ENCODE measurements at regions not wholly inside any gene's neighbourhood (a gene's known extent, or its start where the extent isn't known, plus 50 kb on each side); places are given as distances from the start of the nearest gene placed in this dataset.

- no peak overlapping the region for H3K4me3 ChIP-seq (ENCODE audit: low read depth in 1 of 2, low read length in 2 of 2)
- no peak overlapping the region for H3K9ac ChIP-seq (ENCODE audit: low read depth, low read length)
- H3K4me1 ChIP-seq (ENCODE audit: insufficient read depth, low read length), result no peaks in the 10 kb centered on the region
- no peak overlapping the region for H3K27ac ChIP-seq (ENCODE audit: low read length)
- DNase-seq (no peak), ATAC-seq (ENCODE audit: insufficient read depth, low read depth) (no peak)
- H4K20me1 ChIP-seq (ENCODE audit: insufficient read depth, low read length), result peaks cover 6% of the 10 kb centered on the region; the same call in 1 of the 2 replicates
- no peak for TF ChIP-seq EZH2 (IDR thresholded peaks at IDR 0.05; ENCODE audit: borderline replicate concordance, low read depth, low read length, severe bottlenecking)
- TF ChIP-seq CTCF (IDR thresholded peaks at IDR 0.05; ENCODE audit: borderline replicate concordance, extremely low read depth, low read length, poor library complexity, severe bottlenecking), result no peak
- H2AFZ ChIP-seq (ENCODE audit: low read depth, low read length), result no peak overlapping the region
- no peak overlapping the region for H3K4me2 ChIP-seq (ENCODE audit: insufficient read depth, low read length)
- no peaks in the 10 kb centered on the region for H3K9me3 ChIP-seq (ENCODE audit: insufficient read depth, low read length, severe bottlenecking)
- H3K79me2 ChIP-seq (ENCODE audit: insufficient read depth, low read length), result no peaks in the 10 kb centered on the region
- no peaks in the 10 kb centered on the region for H3K36me3 ChIP-seq (ENCODE audit: insufficient read depth, low read length)
- no peaks in the 10 kb centered on the region for H3K27me3 ChIP-seq (ENCODE audit: insufficient read depth, low read length, poor library complexity)
These were observed 291.4 kb downstream of the CTTN start for GRCh38 chr11:70689764-70690163.

DNA sequence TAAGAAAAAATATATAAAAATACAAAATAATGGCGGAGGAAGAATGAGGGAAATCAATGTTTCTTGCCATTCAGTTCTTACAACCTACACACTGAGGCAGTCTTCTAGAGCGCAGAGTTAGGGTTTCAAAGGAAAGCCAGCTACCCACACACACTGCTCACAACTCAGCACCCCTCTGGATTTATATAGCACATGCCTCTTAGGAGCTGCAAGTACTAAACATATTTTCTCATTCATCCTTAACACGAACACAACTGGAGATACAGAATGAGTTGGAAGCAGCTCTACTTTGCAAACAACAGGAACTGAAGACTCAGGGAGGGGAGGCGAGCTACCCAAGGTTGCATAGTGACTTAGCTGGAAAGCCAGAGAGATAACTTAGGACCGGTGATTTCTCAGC, 293.8 kb downstream of the CTTN start:
- Histone ChIP-seq H2AFZ (ENCODE audit: low read depth, low read length) (no peak overlapping the region), H3K4me2 (ENCODE audit: insufficient read depth, low read length) (no peak overlapping the region), H3K27ac (ENCODE audit: low read length) (no peak overlapping the region), H3K36me3 (ENCODE audit: insufficient read depth, low read length) (no peaks in the 10 kb centered on the region), H3K4me3 (ENCODE audit: low read depth in 1 of 2, low read length in 2 of 2) (no peak overlapping the region), H4K20me1 (ENCODE audit: insufficient read depth, low read length) (no peaks in the 10 kb centered on the region), H3K4me1 (ENCODE audit: insufficient read depth, low read length) (no peaks in the 10 kb centered on the region), H3K27me3 (ENCODE audit: insufficient read depth, low read length, poor library complexity) (no peaks in the 10 kb centered on the region), H3K9me3 (ENCODE audit: insufficient read depth, low read length, severe bottlenecking) (no peaks in the 10 kb centered on the region), H3K9ac (ENCODE audit: low read depth, low read length) (no peak overlapping the region), H3K79me2 (ENCODE audit: insufficient read depth, low read length) (no peaks in the 10 kb centered on the region)
- TF ChIP-seq CTCF (IDR thresholded peaks at IDR 0.05; ENCODE audit: borderline replicate concordance, extremely low read depth, low read length, poor library complexity, severe bottlenecking) (no peak), EZH2 (IDR thresholded peaks at IDR 0.05; ENCODE audit: borderline replicate concordance, low read depth, low read length, severe bottlenecking) (no peak)
- DNase-seq, result no peak
- ATAC-seq (ENCODE audit: insufficient read depth, low read depth), result no peak

GRCh38 chr11:70694371-70694770, 296.0 kb downstream of the CTTN start:
- H3K27ac ChIP-seq (ENCODE audit: low read length), result no peak overlapping the region
- no peak overlapping the region for H2AFZ ChIP-seq (ENCODE audit: low read depth, low read length)
- no peaks in the 10 kb centered on the region for H3K4me1 ChIP-seq (ENCODE audit: insufficient read depth, low read length)
- no peaks in the 10 kb centered on the region for H3K9me3 ChIP-seq (ENCODE audit: insufficient read depth, low read length, severe bottlenecking)
- no peak for ATAC-seq (ENCODE audit: insufficient read depth, low read depth)
- TF ChIP-seq CTCF (IDR thresholded peaks at IDR 0.05; ENCODE audit: borderline replicate concordance, extremely low read depth, low read length, poor library complexity, severe bottlenecking) (no peak), EZH2 (IDR thresholded peaks at IDR 0.05; ENCODE audit: borderline replicate concordance, low read depth, low read length, severe bottlenecking) (no peak)
- H3K36me3 ChIP-seq (ENCODE audit: insufficient read depth, low read length), result no peaks in the 10 kb centered on the region
- H3K79me2 ChIP-seq (ENCODE audit: insufficient read depth, low read length), result no peaks in the 10 kb centered on the region
- 0 out of 2 replicates have a peak, but pooled peaks cover 3% of the 10 kb centered on the region for H4K20me1 ChIP-seq (ENCODE audit: insufficient read depth, low read length)
- H3K4me3 ChIP-seq (ENCODE audit: low read depth in 1 of 2, low read length in 2 of 2), result no peak overlapping the region
- no peak overlapping the region for H3K4me2 ChIP-seq (ENCODE audit: insufficient read depth, low read length)
- DNase-seq, result no peak
- H3K9ac ChIP-seq (ENCODE audit: low read depth, low read length), result no peak overlapping the region
- no peaks in the 10 kb centered on the region for H3K27me3 ChIP-seq (ENCODE audit: insufficient read depth, low read length, poor library complexity)
